DND-41 (cell line): ENCODE measurements at regions not wholly inside any gene's neighbourhood (a gene's known extent, or its start where the extent isn't known, plus 50 kb on each side); places are given as distances from the start of the nearest gene placed in this dataset.

ENCODE experiments used
- ATAC-seq: fragments of 200-7000 bp; cut with Tn5 transposase; 3 replicates; pipeline ENCODE4 v1.9.1; 2021; ENCODE audit warnings: low read depth; ENCODE audit not compliant: insufficient read depth
- DNase-seq: peaks from one replicate; pipeline ENCODE4 v3.0.0-alpha.2; 2020
- H2AFZ ChIP-seq: 2 replicates; pipeline ENCODE4 v1.6.0; 2012; ENCODE audit warnings: low read depth, low read length
- H3K27ac ChIP-seq: 2 replicates; pipeline ENCODE4 v1.5.1; 2012; ENCODE audit warnings: low read length, inconsistent platforms
- H3K27me3 ChIP-seq: fragments of 200-600 bp; sonication (generic); 2 replicates; pipeline ENCODE4 v1.6.0; 2012; ENCODE audit warnings: low read length, mild to moderate bottlenecking, inconsistent platforms; ENCODE audit not compliant: insufficient read depth, poor library complexity
- H3K36me3 ChIP-seq: 2 replicates; pipeline ENCODE4 v1.5.1; 2012; ENCODE audit warnings: low read length, inconsistent platforms; ENCODE audit not compliant: insufficient read depth
- H3K4me1 ChIP-seq: 2 replicates; pipeline ENCODE4 v1.5.1; 2012; ENCODE audit warnings: mild to moderate bottlenecking, low read length; ENCODE audit not compliant: insufficient read depth
- H3K4me2 ChIP-seq: 2 replicates; pipeline ENCODE4 v1.6.0; 2012; ENCODE audit warnings: mild to moderate bottlenecking, moderate library complexity, low read length, inconsistent platforms; ENCODE audit not compliant: insufficient read depth
- H3K4me3 ChIP-seq, 2 experiments: fragments of 200-600 bp in 1 of 2; shearing (Covaris generic) in 1 of 2; 2 replicates each; pipeline ENCODE4 v1.5.1; 2012 to 2016; ENCODE audit warnings: inconsistent platforms in 2 of 2, low read length in 2 of 2, mild to moderate bottlenecking in 2 of 2, low read depth in 1 of 2, moderate library complexity in 1 of 2
- H3K79me2 ChIP-seq: 2 replicates; pipeline ENCODE4 v1.6.0; 2012; ENCODE audit warnings: low read length, inconsistent platforms; ENCODE audit not compliant: insufficient read depth
- H3K9ac ChIP-seq: 2 replicates; pipeline ENCODE4 v1.6.0; 2012; ENCODE audit warnings: low read depth, mild to moderate bottlenecking, inconsistent platforms, low read length, moderate library complexity
- H3K9me3 ChIP-seq: 2 replicates; pipeline ENCODE4 v1.5.1; 2012; ENCODE audit warnings: low read length, moderate library complexity, mild to moderate bottlenecking, inconsistent platforms; ENCODE audit not compliant: insufficient read depth, severe bottlenecking
- H4K20me1 ChIP-seq: 2 replicates; pipeline ENCODE4 v1.6.0; 2012; ENCODE audit warnings: low read length; ENCODE audit not compliant: insufficient read depth
- EZH2 ChIP-seq: IDR thresholded peaks from 3 replicates; pipeline ENCODE4 v1.6.1; 2012; ENCODE audit warnings: borderline replicate concordance, low read depth, mild to moderate bottlenecking, moderate library complexity, low read length, inconsistent platforms; ENCODE audit not compliant: severe bottlenecking
- TF ChIP-seq, protein P1 (sequence below): IDR thresholded peaks from 2 replicates; pipeline ENCODE4 v1.5.1; 2012; ENCODE audit warnings: borderline replicate concordance, low read length, moderate library complexity, mild to moderate bottlenecking; ENCODE audit not compliant: poor library complexity, severe bottlenecking; ENCODE audit errors: extremely low read depth

DNA sequence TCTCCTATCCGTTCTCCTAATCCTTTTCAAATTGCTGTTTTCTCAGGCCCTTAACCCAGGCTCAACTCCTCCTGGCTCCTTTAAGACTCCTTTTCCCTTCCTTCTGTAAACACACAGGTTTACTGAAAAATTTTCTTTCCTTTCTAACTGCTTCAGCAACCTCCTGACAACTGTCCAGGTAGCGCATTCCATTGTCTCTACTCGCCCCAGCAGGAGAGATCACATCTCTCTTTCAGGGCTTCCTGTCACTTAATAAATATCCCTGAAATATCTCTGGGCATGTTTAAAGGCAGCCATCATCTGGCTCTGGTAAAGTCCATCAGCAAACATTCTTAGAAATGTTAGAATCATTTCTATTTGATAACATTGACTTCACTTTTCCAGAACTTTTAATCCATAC is 211.2 kb upstream of the PTBP2 start:
- Histone ChIP-seq H3K27me3 (no peaks in the 10 kb centered on the region), H3K36me3 (no peaks in the 10 kb centered on the region), H3K9ac (no peak overlapping the region), H3K9me3 (no peaks in the 10 kb centered on the region), H4K20me1 (no peaks in the 10 kb centered on the region), H3K27ac (no peak overlapping the region), H3K4me2 (no peak overlapping the region), H3K4me1 (no peaks in the 10 kb centered on the region), H2AFZ (no peak overlapping the region), H3K4me3 (no peak overlapping the region), H3K79me2 (no peaks in the 10 kb centered on the region)
- DNase-seq (no peak), ATAC-seq (no peak)
- no peak for TF ChIP-seq EZH2
- TF ChIP-seq, protein P1, sequence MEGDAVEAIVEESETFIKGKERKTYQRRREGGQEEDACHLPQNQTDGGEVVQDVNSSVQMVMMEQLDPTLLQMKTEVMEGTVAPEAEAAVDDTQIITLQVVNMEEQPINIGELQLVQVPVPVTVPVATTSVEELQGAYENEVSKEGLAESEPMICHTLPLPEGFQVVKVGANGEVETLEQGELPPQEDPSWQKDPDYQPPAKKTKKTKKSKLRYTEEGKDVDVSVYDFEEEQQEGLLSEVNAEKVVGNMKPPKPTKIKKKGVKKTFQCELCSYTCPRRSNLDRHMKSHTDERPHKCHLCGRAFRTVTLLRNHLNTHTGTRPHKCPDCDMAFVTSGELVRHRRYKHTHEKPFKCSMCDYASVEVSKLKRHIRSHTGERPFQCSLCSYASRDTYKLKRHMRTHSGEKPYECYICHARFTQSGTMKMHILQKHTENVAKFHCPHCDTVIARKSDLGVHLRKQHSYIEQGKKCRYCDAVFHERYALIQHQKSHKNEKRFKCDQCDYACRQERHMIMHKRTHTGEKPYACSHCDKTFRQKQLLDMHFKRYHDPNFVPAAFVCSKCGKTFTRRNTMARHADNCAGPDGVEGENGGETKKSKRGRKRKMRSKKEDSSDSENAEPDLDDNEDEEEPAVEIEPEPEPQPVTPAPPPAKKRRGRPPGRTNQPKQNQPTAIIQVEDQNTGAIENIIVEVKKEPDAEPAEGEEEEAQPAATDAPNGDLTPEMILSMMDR, result no peak

DNA sequence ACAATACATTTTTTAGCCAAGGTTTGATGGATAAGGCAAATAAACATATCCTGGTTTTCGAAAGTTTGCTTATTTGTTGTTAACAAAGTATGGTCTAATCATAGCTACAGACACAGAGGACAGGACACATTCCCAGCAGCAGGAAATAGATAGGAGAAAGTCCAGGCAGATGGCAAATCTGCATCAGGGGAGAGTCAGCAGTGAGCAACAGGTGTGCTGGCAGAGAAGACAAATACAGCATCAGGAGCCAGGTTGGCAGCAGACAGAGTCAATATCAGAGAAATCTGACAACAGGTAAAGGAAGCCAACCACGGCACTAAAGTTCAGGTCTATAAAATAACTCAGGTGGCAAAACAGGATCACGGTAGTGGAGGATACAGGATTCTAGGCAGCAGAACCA is 210.7 kb upstream of the PTBP2 start:
- no peaks in the 10 kb centered on the region for H4K20me1 ChIP-seq
- DNase-seq (no peak), ATAC-seq (no peak)
- H3K9me3 ChIP-seq, result no peaks in the 10 kb centered on the region
- no peaks in the 10 kb centered on the region for H3K79me2 ChIP-seq
- no peak overlapping the region for H3K27ac ChIP-seq
- no peaks in the 10 kb centered on the region for H3K4me1 ChIP-seq
- H2AFZ ChIP-seq, result no peak overlapping the region
- no peak overlapping the region for H3K9ac ChIP-seq
- H3K27me3 ChIP-seq, result no peaks in the 10 kb centered on the region
- TF ChIP-seq EZH2, result no peak
- TF ChIP-seq, protein P1, result no peak
- H3K4me3 ChIP-seq, result no peak overlapping the region
- H3K4me2 ChIP-seq, result no peak overlapping the region
- no peaks in the 10 kb centered on the region for H3K36me3 ChIP-seq

DNA sequence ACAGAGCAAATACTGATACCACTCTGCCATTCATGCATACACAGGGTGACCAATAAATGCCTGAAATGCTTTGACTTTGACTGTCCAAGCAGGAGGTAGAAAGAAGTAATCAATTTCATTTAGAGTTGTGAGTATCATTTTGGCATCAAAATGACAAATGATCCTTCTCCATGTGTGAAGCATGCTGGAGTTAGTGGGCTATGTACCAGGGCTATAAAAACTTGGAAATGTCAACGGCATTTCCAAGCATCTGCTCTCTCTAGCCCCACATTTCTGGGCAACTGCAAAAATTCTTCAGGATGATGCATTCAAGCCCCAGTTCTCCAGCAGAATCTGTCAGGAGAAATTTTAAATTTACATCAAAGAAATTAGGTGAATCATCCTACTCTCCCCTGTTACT is 208.4 kb upstream of the PTBP2 start:
- DNase-seq (no peak), ATAC-seq (no peak)
- no peaks in the 10 kb centered on the region for H3K36me3 ChIP-seq
- no peak overlapping the region for H3K27ac ChIP-seq
- no peak overlapping the region for H3K4me3 ChIP-seq
- no peaks in the 10 kb centered on the region for H3K27me3 ChIP-seq
- no peaks in the 10 kb centered on the region for H3K4me1 ChIP-seq
- H3K9ac ChIP-seq, result no peak overlapping the region
- no peak overlapping the region for H3K4me2 ChIP-seq
- no peaks in the 10 kb centered on the region for H4K20me1 ChIP-seq
- H2AFZ ChIP-seq, result no peak overlapping the region
- H3K9me3 ChIP-seq, result no peaks in the 10 kb centered on the region
- H3K79me2 ChIP-seq, result no peaks in the 10 kb centered on the region
- TF ChIP-seq, protein P1, result no peak
- no peak for TF ChIP-seq EZH2

DNA sequence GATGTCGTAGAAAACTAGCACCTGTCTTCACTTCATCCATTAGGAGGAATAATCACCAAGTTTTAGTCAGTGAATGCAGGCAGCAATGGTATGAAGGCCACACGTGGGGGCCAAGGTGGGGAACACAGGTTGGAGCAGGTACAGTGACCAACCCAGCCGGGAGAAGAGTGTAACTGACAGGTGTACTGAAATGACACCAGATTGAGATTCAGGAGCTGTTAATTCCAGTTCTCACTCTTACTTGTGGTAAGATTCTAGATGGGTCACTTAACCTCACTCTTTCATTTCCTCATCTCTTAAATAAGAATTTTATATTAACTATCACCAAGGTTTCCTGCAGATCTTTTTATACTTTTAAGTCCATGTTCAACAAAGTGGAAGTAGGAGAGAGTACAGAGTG is 206.2 kb upstream of the PTBP2 start:
- no peak for DNase-seq
- no peak overlapping the region for H3K27ac ChIP-seq
- TF ChIP-seq EZH2, result no peak
- TF ChIP-seq, protein P1, result no peak
- no peaks in the 10 kb centered on the region for H3K79me2 ChIP-seq
- no peak overlapping the region for H3K4me2 ChIP-seq
- no peaks in the 10 kb centered on the region for H3K4me1 ChIP-seq
- no peaks in the 10 kb centered on the region for H3K36me3 ChIP-seq
- ATAC-seq, result no peak
- H3K9ac ChIP-seq, result no peak overlapping the region
- H2AFZ ChIP-seq, result no peak overlapping the region
- no peaks in the 10 kb centered on the region for H3K27me3 ChIP-seq
- no peak overlapping the region for H3K4me3 ChIP-seq
- no peaks in the 10 kb centered on the region for H4K20me1 ChIP-seq
- H3K9me3 ChIP-seq, result no peaks in the 10 kb centered on the region
